ENCODE measurements at regions not wholly inside any gene's neighbourhood (a gene's known extent, or its start where the extent isn't known, plus 50 kb on each side); places are given as distances from the start of the nearest gene placed in this dataset.

GRCh38 chr10:33813871-33814270 is 479.4 kb upstream of the NRP1 start:
- no peak for DNase-seq (ENCODE audit: low read depth in 2 of 2)

GRCh38 chr10:33813415-33813814 is 478.9 kb upstream of the NRP1 start:
- no peak for DNase-seq (ENCODE audit: low read depth in 2 of 2)

- no peak for DNase-seq (ENCODE audit: low read depth in 2 of 2)
These were observed 478.1 kb upstream of the NRP1 start for GRCh38 chr10:33812586-33812985.

- DNase-seq (ENCODE audit: low read depth in 2 of 2) = no peak
These were observed 476.5 kb upstream of the NRP1 start for GRCh38 chr10:33810986-33811385.

- DNase-seq (ENCODE audit: low read depth in 2 of 2) = no peak
These were observed 475.3 kb upstream of the NRP1 start for GRCh38 chr10:33809732-33810131.

GRCh38 chr10:33808475-33808874 is 474.0 kb upstream of the NRP1 start:
- no peak for DNase-seq (ENCODE audit: low read depth in 2 of 2)

- DNase-seq (ENCODE audit: low read depth in 2 of 2) = no peak
These were observed 473.3 kb upstream of the NRP1 start for GRCh38 chr10:33807531-33808359.

GRCh38 chr10:33805831-33806230 is 471.4 kb upstream of the NRP1 start:
- DNase-seq (ENCODE audit: low read depth in 2 of 2) = no peak

- DNase-seq (ENCODE audit: low read depth in 2 of 2) = no peak
These were observed 470.1 kb upstream of the NRP1 start for GRCh38 chr10:33804584-33804983.

GRCh38 chr10:33803248-33803647 is 468.8 kb upstream of the NRP1 start:
- DNase-seq (ENCODE audit: low read depth in 2 of 2) = peak in 1 of 2 donors; percentile 30

GRCh38 chr10:33802566-33802965 is 468.1 kb upstream of the NRP1 start:
- DNase-seq (ENCODE audit: low read depth in 2 of 2) = no peak

GRCh38 chr10:33801705-33802104 is 467.2 kb upstream of the NRP1 start:
- no peak for DNase-seq (ENCODE audit: low read depth in 2 of 2)

- no peak for DNase-seq (ENCODE audit: low read depth in 2 of 2)
These were observed 466.5 kb upstream of the NRP1 start for GRCh38 chr10:33800986-33801385.

- no peak for DNase-seq (ENCODE audit: low read depth in 2 of 2)
These were observed 466.1 kb upstream of the NRP1 start for GRCh38 chr10:33800545-33800944.

GRCh38 chr10:33799944-33800323 is 465.5 kb upstream of the NRP1 start:
- no peak for DNase-seq (ENCODE audit: low read depth in 2 of 2)

- no peak for DNase-seq (ENCODE audit: low read depth in 2 of 2)
These were observed 464.9 kb upstream of the NRP1 start for GRCh38 chr10:33799281-33799943.

GRCh38 chr10:33798754-33799153 is 464.3 kb upstream of the NRP1 start:
- no peak for DNase-seq (ENCODE audit: low read depth in 2 of 2)

- DNase-seq (ENCODE audit: low read depth in 2 of 2) = no peak
These were observed 462.2 kb upstream of the NRP1 start for GRCh38 chr10:33796680-33797079.

- DNase-seq (ENCODE audit: low read depth in 2 of 2) = no peak
These were observed 461.1 kb upstream of the NRP1 start for GRCh38 chr10:33795529-33795928.

- no peak for DNase-seq (ENCODE audit: low read depth in 2 of 2)
These were observed 460.0 kb upstream of the NRP1 start for GRCh38 chr10:33794460-33794859.

- DNase-seq (ENCODE audit: low read depth in 2 of 2) = no peak
These were observed 459.3 kb upstream of the NRP1 start for GRCh38 chr10:33793793-33794192.

- DNase-seq (ENCODE audit: low read depth in 2 of 2) = no peak
These were observed 456.8 kb upstream of the NRP1 start for GRCh38 chr10:33791272-33791660.
